DMS53 (cell line): ENCODE measurements at regions not wholly inside any gene's neighbourhood (a gene's known extent, or its start where the extent isn't known, plus 50 kb on each side); places are given as distances from the start of the nearest gene placed in this dataset.
A peak's percentile ranks its signal among the peaks of the same experiment; 100 is the strongest.

Experiments
- DNase-seq: peaks from one replicate; lab custom pipeline; 2025; lab: John Stamatoyannopoulos, UW

DNA sequence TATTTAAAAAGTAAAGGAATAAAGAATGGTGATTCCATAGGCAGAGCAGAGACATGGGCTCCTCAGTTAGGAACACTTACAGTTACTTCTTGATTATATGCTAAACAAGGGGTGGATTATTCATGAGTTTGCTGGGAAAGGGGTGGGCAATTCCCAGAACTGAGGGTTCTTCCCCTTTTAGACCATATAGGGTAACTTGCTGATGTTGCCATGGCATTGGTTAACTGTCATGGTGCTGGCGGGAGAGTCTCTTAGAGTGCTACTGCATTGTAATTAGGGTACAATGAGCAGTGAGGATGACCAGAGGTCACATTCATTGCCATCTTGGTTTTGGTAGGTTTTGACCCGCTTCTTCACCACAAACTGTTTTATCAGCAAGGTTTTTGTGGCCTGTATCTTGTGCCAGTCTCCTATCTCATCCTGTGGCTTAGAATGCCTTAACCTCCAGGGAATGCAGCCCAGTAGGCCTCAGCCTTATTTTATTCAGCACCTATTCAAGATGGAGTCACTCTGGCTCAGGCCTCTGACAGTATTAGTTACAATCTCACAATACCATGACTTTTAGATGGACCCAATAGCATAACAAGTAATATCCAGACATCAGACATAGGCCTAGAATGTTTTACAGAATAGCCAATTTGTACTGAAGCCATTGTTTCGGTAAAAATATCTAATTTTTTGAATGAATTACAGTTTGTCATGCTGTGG, 106.8 kb downstream of the ZBTB18 start:
- no peak for DNase-seq

- no peak for DNase-seq
Observed at GRCh38 chr1:244159646-244160045, 108.6 kb downstream of the ZBTB18 start.

GRCh38 chr1:244160455-244161235, 109.6 kb downstream of the ZBTB18 start:
- DNase-seq = no peak

DNA sequence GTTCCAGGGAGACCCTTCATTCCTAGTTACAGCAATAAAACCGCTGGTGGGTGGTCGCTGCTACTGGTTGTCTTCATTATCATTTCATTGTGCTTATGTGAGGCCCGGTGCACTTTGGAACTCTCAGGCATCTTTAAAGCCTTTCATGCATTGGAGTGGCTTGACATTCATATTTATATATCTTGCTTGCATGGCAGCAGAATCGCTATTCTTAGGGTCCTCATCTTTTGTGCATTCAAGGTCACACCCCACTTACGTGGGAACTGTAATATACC, 110.1 kb downstream of the ZBTB18 start:
- no peak for DNase-seq

DNA sequence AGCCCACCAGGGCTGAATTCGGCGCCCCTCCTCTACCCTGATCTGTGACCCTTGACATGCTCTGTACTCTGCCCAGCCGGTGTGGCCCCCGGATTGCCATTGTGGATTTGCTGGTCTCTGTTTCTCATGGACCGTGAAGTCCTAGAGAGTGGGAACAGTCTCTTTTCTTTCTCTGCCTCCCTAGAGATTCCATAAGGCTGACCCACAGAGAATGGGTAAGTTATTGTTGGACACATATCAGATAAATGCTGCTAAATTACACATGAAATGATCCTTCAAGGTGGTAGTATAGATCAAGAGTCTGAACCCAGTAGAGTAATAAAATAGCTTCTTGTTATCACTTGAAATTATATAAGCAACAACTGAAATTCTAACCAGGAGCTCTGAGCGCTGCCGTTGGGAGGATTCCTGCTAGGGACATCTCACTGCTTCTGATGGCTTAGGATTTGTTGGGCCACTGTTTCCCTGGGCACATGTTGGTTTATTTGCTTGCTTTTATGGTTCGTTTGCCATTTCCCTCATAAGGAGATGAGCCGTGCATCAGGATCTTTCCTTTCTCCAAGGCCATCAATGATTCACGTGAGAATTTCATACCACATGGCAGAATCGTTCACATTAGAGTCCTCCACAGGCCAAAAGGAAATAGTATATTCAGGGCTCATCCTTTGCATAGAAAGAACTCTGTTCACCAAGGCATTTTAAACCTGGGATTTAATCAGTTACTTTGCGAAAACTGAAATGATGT, 111.9 kb downstream of the ZBTB18 start:
- no peak for DNase-seq

DNA sequence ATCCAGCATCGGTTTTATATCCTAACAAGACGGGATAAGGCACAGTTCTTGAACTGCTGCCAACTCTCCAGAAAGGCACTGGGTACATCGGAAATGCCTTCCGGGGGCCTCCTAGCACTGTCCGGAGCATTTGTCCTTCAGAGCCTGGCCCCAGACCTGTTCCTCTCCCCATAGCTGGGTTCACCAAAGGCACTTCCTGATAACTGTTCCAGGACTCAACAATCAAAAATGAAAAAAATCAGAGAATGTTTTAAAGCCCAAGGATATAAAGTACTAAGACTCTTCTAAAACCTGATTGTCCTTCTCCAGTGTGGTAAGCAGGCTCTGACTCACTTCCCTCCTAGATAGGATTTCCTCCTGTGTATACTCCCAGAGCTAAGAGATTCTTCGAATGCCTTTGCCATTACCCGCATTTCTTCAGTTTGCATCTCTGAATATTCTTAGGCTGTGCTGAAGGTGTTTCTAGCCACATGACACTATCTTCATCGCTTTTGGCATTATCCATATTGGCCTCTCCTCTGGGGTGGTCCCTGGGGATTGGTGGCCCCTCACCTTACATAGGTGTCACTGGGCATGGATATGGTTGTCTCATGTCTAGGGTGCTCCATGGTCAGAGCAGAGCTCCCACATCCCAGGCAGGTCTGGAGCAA, 112.9 kb downstream of the ZBTB18 start:
- peak; percentile 14 for DNase-seq

GRCh38 chr1:244164511-244164890, 113.4 kb downstream of the ZBTB18 start:
- DNase-seq = no peak

DNA sequence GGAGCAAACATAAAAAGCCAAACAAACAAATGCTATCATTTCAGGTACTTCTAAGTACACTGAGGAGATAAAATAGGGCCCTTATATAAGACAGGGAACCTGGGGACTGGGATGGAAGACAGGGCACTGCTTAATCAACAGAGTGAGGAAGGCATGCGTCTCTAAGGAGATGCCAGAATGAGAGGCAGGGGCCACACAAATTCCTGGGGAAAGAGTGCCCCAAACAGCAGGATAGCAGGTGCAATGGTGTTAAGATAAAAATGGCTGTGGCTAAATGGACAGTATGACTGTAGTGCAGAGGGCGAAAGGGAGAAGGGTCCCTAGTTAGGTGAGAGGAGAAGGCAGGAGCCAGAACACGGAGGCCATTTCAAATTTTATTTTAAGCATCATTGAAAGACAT, 113.9 kb downstream of the ZBTB18 start:
- no peak for DNase-seq

DNA sequence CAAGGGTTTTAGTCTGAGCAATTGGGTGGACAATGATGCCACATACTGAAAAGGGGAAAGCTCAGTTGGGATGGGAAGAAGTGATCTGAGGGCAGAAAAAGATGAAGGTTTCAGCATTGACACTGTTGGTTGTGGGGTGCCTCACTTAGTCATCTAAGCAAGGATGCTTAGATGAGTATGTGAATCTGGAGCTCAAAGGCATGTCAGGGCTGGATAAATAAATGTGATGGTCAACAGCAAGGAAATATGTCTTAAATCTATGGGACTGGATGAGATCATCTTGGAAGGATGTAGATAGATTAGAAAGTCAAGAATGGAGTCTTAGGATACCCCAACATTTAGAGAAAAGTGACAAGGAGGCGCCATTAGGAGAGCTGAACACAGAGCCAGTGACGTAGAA, 114.6 kb downstream of the ZBTB18 start:
- no peak for DNase-seq

DNA sequence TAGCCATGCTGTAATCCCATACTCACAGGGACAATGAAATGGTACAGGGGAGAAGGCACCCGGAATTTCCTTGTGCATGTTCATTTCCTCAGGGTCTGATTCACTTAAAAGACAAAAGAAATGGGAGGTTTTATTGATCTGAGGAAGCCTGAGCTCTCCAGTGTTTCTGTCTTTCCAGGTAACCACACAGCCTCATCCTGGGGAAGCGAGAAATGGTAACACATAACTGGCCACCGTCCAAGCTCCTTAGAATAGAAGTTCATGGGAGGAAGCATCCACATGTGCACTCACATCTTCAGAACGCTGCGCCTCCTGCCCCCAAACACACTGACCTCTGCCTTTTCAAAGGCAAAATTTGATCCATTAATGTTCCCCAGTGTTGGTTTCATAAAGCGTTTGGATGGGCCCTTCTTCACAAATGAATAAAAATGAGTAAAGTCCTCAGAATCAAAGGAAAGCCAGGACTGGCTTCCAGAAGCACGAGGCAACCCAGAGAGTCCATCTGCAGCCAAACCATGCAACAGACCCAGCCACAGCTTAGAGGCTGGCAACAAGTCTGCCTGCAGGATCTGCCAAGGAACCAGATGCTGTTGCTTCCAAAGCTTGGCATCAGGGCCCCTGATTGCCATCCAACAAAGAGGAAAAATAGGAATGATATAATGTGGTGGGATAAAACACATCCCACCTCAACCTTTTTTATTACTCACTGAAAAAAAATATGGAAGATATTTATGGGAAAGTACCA, 120.3 kb downstream of the ZBTB18 start:
- DNase-seq = no peak

DNA sequence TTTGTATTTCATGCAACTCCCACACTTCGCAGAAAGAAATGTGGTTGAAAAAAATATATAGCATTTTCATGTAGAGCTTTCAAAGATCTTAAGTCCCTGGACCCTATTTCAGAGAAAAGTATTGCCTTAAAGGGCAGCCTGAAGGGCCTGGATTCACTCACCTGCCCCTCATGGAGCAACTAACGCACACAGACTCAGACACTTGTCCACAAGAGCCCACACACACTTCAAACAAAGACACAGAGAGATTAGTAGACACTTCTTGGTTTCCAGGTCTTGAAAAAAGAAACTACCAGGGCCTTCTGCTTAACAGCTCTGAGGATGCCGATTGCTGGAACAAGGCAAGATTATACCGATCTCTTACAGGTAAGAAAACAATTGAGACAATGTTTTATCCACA, 122.2 kb downstream of the ZBTB18 start:
- no peak for DNase-seq

DNA sequence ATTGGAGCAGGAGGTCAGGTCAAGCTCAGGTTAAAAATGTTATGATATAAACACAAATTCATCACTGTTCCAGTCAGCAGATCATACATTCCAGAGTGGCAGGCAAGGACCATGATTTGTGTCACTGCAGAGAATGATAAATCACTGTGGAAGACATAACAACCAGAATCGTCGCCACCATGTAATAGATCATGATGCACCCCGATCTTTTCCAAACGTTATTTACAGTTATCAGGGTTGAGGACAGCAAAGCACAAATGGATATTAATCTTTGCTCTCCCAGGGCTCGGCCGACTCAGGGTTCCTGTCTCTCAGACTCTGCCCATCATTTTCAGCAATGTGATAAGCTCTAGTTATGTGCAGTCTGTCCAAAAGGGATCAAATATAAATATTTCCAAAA, 122.7 kb downstream of the ZBTB18 start:
- DNase-seq = no peak

DNA sequence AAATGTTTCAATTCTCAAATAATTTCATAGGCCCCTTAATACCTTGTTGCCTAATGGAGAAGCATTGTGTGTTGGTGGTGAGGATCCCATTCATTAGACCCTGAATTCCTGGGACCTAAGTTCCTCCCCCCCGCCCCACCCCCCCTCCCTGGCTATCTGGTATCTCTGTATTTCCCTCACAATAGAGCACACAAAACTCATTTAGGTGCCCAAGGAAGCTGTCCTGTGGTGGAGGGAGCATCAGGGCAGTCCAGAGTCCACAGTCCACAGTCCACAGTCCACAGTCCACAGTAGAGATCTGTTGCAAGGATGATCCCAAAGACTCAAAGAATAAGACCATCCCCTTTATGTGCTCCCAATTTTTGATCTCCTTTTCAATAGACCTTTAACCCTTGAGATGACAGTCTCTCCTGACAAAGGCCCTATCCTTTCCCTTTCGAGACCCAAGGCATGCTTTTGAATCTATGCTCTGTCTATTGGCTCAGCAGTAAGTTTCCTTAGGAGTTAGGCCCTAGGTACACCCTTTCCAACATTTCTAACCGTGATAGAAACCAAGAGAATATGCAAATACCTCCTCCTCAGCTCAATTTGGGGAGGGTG, 123.9 kb downstream of the ZBTB18 start:
- no peak for DNase-seq

GRCh38 chr1:244176201-244176600, 125.1 kb downstream of the ZBTB18 start:
- no peak for DNase-seq

- DNase-seq = no peak
Observed at GRCh38 chr1:244180256-244180655, 129.2 kb downstream of the ZBTB18 start.

GRCh38 chr1:244181867-244182266, 130.8 kb downstream of the ZBTB18 start:
- DNase-seq = no peak

DNA sequence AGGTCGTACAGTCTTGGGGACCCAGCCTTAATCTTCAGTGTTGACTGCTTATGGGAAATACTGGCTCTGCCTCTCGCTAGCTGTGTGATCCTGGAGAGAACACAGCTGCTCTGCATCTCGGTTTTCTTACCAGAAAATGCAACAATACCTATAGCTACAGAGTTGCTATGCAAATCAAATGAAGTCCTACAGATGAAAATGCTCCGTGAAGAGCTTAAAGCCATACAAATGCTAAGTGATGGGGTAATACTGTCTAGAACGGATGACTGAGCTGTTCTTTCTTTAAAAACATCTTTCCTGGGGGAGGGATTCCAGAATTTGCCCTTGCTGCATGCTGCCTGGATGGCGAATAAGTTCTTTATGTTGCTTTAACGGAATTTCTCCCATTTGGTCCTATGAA, 132.0 kb downstream of the ZBTB18 start:
- no peak for DNase-seq

GRCh38 chr1:244186372-244186771, 135.3 kb downstream of the ZBTB18 start:
- DNase-seq = no peak

GRCh38 chr1:244187310-244187709, 136.2 kb downstream of the ZBTB18 start:
- DNase-seq = no peak

GRCh38 chr1:244191581-244191980, 140.5 kb downstream of the ZBTB18 start:
- no peak for DNase-seq

GRCh38 chr1:244192325-244192724, 141.2 kb downstream of the ZBTB18 start:
- no peak for DNase-seq
